ENCODE measurements at regions not wholly inside any gene's neighbourhood (a gene's known extent, or its start where the extent isn't known, plus 50 kb on each side); places are given as distances from the start of the nearest gene placed in this dataset.

DNA sequence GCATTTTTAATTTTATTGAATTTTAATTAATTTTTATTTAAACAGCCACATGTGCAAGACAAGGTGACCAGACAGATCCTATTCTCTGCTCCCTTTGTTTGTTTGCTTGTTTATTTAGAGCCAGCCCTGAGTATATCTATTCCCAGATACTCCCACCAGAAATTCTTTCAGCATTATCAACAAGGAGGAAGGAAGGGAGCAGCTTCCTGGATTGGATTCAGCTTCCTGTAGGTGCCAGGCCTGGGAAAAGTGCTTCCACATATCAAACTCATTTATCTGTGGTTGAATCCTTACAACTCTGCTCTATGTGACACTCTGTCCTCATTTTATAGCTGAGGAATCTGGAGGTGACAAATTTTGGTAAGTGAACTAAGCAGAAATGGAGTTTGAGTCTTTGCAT lies 60.5 kb upstream of the KLF7 start:
- BruUV-seq (replicated peaks) = no TSS peak
- Histone ChIP-seq H3K4me2 (ENCODE audit: control insufficient read depth, insufficient read depth) (no peak overlapping the region), H2AFZ (ENCODE audit: control insufficient read depth, low read depth, low read length) (no peak overlapping the region), H3K36me3 (ENCODE audit: control insufficient read depth in 2 of 2, insufficient read depth in 2 of 2, low read length in 1 of 2) (no peaks in the 10 kb centered on the region), H3K9me3 (replicated peaks; ENCODE audit: control insufficient read depth, insufficient read depth, low read length) (no peaks in the 10 kb centered on the region), H4K20me1 (ENCODE audit: control insufficient read depth, insufficient read depth) (no peaks in the 10 kb centered on the region), H3K9ac (ENCODE audit: control insufficient read depth, insufficient read depth, low read length) (no peak overlapping the region), H3K4me3 (no peak overlapping the region), H3K4me1 (ENCODE audit: control insufficient read depth, insufficient read depth, low read length) (peaks cover 17% of the 10 kb centered on the region), H3K27me3 (replicated peaks in 1 of 2; ENCODE audit: control insufficient read depth in 2 of 2, insufficient read depth in 2 of 2, low read length in 1 of 2) (no peaks in the 10 kb centered on the region), H3K27ac (ENCODE audit: control insufficient read depth, insufficient read depth) (no peak overlapping the region), H3K79me2 (ENCODE audit: control insufficient read depth, insufficient read depth, low read length) (no peaks in the 10 kb centered on the region)
- ChIA-PET SMC1A (ENCODE audit: uncharacterized antibody, unreplicated experiment) (interaction anchor here (0.6 to 2.3 kb wide), 13 partner anchors 8 to 198 kb away, joined by 3 to 12 read pairs (median 3); no protein-coding TSS in a partner anchor), POLR2A (interaction anchor here (1.0 to 1.5 kb wide), 3 partner anchors 62 to 108 kb away, joined by 3 to 4 read pairs (median 4); no protein-coding TSS in a partner anchor), RAD21 (ENCODE audit: unreplicated experiment) (no interaction called here), CTCF (interaction anchor here (0.8 kb wide), 1 partner anchor 13 kb away, joined by 3 read pairs; no protein-coding TSS in a partner anchor)
- no peak for DNase-seq (ENCODE audit: low read depth, low spot score)
- intact Hi-C loops (cut with micrococcal nuclease; ENCODE audit: unreplicated experiment) (no loop called here), in situ Hi-C loops (cut with MboI) (no loop called here)
- no peak for TF ChIP-seq TARDBP (IDR thresholded peaks at IDR 0.05; ENCODE audit: borderline replicate concordance)
- TF ChIP-seq SUZ12 (IDR thresholded peaks at IDR 0.05; ENCODE audit: unreplicated experiment) = no peak
- FAIRE-seq = no peak
- no peak for ATAC-seq

DNA sequence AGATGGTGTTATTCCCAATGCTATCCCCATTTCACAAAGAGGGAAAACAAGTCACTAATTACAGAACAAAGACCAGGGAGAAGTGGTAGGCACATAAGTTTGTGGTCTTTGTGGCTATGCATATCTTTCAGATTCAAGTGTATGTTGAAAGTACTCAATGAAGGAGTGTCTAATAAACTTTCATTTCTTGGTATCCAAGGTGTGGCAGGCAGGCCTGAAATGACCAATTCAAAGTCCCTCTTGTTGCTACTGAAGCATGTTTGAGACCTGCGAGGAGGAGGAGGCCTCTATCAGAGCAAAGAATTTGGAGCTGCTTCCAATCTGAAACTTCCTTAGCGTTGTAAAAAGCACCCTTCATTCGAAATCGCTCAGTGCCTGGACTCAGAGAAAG lies 60.9 kb upstream of the KLF7 start:
- H3K4me2 ChIP-seq (ENCODE audit: control insufficient read depth, insufficient read depth) = 0 out of 2 replicates have a peak overlapping the region, but pooled peaks have one; percentile 23
- H4K20me1 ChIP-seq (ENCODE audit: control insufficient read depth, insufficient read depth) = no peaks in the 10 kb centered on the region
- H2AFZ ChIP-seq (ENCODE audit: control insufficient read depth, low read depth, low read length) = no peak overlapping the region
- RAD21 ChIA-PET (ENCODE audit: unreplicated experiment) = no interaction called here
- peaks cover 17% of the 10 kb centered on the region for H3K4me1 ChIP-seq (ENCODE audit: control insufficient read depth, insufficient read depth, low read length)
- SMC1A ChIA-PET (ENCODE audit: uncharacterized antibody, unreplicated experiment) = interaction anchor here (0.6 to 2.3 kb wide), 10 partner anchors 8 to 198 kb away, joined by 3 to 12 read pairs (median 3); no protein-coding TSS in a partner anchor
- H3K27ac ChIP-seq (ENCODE audit: control insufficient read depth, insufficient read depth) = no peak overlapping the region
- H3K27me3 ChIP-seq (replicated peaks in 1 of 2; ENCODE audit: control insufficient read depth in 2 of 2, insufficient read depth in 2 of 2, low read length in 1 of 2) = no peaks in the 10 kb centered on the region
- FAIRE-seq = no peak
- H3K79me2 ChIP-seq (ENCODE audit: control insufficient read depth, insufficient read depth, low read length) = no peaks in the 10 kb centered on the region
- H3K4me3 ChIP-seq = no peak overlapping the region
- BruUV-seq (replicated peaks) = no TSS peak
- intact Hi-C loops (cut with micrococcal nuclease; ENCODE audit: unreplicated experiment) = no loop called here
- POLR2A ChIA-PET = interaction anchor here (1.0 to 1.1 kb wide), 2 partner anchors 104 to 107 kb away, joined by 3 to 4 read pairs; no protein-coding TSS in a partner anchor
- WGBS (ENCODE audit: insufficient coverage, insufficient replicate concordance, low lambda C conversion rate, missing lambda C conversion rate) = 74% methylated on average over 4 of the region's 4 CpGs
- no peaks in the 10 kb centered on the region for H3K9me3 ChIP-seq (replicated peaks; ENCODE audit: control insufficient read depth, insufficient read depth, low read length)
- CTCF ChIA-PET = no interaction called here
- no peaks in the 10 kb centered on the region for H3K36me3 ChIP-seq (ENCODE audit: control insufficient read depth in 2 of 2, insufficient read depth in 2 of 2, low read length in 1 of 2)
- ATAC-seq = peak; percentile 28
- DNase-seq (ENCODE audit: low read depth, low spot score) = no peak
- in situ Hi-C loops (cut with MboI) = no loop called here
- H3K9ac ChIP-seq (ENCODE audit: control insufficient read depth, insufficient read depth, low read length) = no peak overlapping the region
- no peak for TF ChIP-seq IRF5 (IDR thresholded peaks at IDR 0.05; ENCODE audit: borderline replicate concordance)
- peak; percentile 84 for TF ChIP-seq RUNX3 (IDR thresholded peaks at IDR 0.05; ENCODE audit: low read length)
- no peak for TF ChIP-seq FOS (IDR thresholded peaks at IDR 0.05; ENCODE audit: borderline replicate concordance, extremely low read depth, insufficient read length)
- no peak for TF ChIP-seq HDAC6 (IDR thresholded peaks at IDR 0.05; ENCODE audit: unreplicated experiment)
- TF ChIP-seq NFYA (IDR thresholded peaks at IDR 0.05; ENCODE audit: borderline replicate concordance, low read depth, low read length) = no peak
- TF ChIP-seq SREBF2 (IDR thresholded peaks at IDR 0.05; ENCODE audit: low read length) = no peak
- TF ChIP-seq, protein P1, sequence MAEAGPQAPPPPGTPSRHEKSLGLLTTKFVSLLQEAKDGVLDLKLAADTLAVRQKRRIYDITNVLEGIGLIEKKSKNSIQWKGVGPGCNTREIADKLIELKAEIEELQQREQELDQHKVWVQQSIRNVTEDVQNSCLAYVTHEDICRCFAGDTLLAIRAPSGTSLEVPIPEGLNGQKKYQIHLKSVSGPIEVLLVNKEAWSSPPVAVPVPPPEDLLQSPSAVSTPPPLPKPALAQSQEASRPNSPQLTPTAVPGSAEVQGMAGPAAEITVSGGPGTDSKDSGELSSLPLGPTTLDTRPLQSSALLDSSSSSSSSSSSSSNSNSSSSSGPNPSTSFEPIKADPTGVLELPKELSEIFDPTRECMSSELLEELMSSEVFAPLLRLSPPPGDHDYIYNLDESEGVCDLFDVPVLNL (IDR thresholded peaks at IDR 0.05; ENCODE audit: low read depth, low read length) = no peak
- TF ChIP-seq RB1 (IDR thresholded peaks at IDR 0.05; ENCODE audit: borderline replicate concordance) = no peak
- no peak for TF ChIP-seq LARP7 (IDR thresholded peaks at IDR 0.05)
- TF ChIP-seq, protein P2, sequence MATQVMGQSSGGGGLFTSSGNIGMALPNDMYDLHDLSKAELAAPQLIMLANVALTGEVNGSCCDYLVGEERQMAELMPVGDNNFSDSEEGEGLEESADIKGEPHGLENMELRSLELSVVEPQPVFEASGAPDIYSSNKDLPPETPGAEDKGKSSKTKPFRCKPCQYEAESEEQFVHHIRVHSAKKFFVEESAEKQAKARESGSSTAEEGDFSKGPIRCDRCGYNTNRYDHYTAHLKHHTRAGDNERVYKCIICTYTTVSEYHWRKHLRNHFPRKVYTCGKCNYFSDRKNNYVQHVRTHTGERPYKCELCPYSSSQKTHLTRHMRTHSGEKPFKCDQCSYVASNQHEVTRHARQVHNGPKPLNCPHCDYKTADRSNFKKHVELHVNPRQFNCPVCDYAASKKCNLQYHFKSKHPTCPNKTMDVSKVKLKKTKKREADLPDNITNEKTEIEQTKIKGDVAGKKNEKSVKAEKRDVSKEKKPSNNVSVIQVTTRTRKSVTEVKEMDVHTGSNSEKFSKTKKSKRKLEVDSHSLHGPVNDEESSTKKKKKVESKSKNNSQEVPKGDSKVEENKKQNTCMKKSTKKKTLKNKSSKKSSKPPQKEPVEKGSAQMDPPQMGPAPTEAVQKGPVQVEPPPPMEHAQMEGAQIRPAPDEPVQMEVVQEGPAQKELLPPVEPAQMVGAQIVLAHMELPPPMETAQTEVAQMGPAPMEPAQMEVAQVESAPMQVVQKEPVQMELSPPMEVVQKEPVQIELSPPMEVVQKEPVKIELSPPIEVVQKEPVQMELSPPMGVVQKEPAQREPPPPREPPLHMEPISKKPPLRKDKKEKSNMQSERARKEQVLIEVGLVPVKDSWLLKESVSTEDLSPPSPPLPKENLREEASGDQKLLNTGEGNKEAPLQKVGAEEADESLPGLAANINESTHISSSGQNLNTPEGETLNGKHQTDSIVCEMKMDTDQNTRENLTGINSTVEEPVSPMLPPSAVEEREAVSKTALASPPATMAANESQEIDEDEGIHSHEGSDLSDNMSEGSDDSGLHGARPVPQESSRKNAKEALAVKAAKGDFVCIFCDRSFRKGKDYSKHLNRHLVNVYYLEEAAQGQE (IDR thresholded peaks at IDR 0.05; ENCODE audit: low read depth, low read length) = no peak
- 0 out of 2 replicates have a peak, but pooled peaks have one; percentile 15 for TF ChIP-seq CBFB (IDR thresholded peaks at IDR 0.05; ENCODE audit: low read depth)

Measured in GM12878 (cell line).